ENCODE measurements at regions not wholly inside any gene's neighbourhood (a gene's known extent, or its start where the extent isn't known, plus 50 kb on each side); places are given as distances from the start of the nearest gene placed in this dataset.

GRCh38 chr16:35398180-35398579 lies 1938.8 kb downstream of the TP53TG3F start:
- TF ChIP-seq CBX3 (IDR thresholded peaks at IDR 0.05; ENCODE audit: low read depth), result no peak
- no peak for TF ChIP-seq CTCF (IDR thresholded peaks at IDR 0.05 in 2 of 3, conservative IDR thresholded peaks at IDR 0.05 in 1 of 3; ENCODE audit: borderline replicate concordance in 1 of 3, insufficient read depth in 1 of 3, low read depth in 2 of 3, low read length in 2 of 3)
- no peak for TF ChIP-seq CEBPB (IDR thresholded peaks at IDR 0.05; ENCODE audit: low read depth)
- TF ChIP-seq EGR1 (IDR thresholded peaks at IDR 0.05; ENCODE audit: low read depth), result no peak
- no peak for TF ChIP-seq ZBTB33 (IDR thresholded peaks at IDR 0.05; ENCODE audit: extremely low read depth, insufficient replicate concordance, low read length)
- no peak for TF ChIP-seq POLR2A (IDR thresholded peaks at IDR 0.05; ENCODE audit: borderline replicate concordance, extremely low read depth, insufficient read depth, insufficient read length)
- TF ChIP-seq EZH2phosphoT487 (IDR thresholded peaks at IDR 0.05; ENCODE audit: borderline replicate concordance), result no peak
- no peak for TF ChIP-seq TCF7L2 (IDR thresholded peaks at IDR 0.05; ENCODE audit: borderline replicate concordance, extremely low read depth, insufficient read depth, insufficient read length)
- no peak for TF ChIP-seq ZFX (IDR thresholded peaks at IDR 0.05)
- no peak for TF ChIP-seq EZH2 (IDR thresholded peaks at IDR 0.05)
- TF ChIP-seq FOSL1 (IDR thresholded peaks at IDR 0.05; ENCODE audit: low read depth), result no peak
- TF ChIP-seq RAD21 (IDR thresholded peaks at IDR 0.05; ENCODE audit: low read depth), result no peak

Measured in HCT116 (cell line).